Neutrophil (primary cell): ENCODE measurements at regions not wholly inside any gene's neighbourhood (a gene's known extent, or its start where the extent isn't known, plus 50 kb on each side); places are given as distances from the start of the nearest gene placed in this dataset.

Experiments
- H3K27ac ChIP-seq: fragments of 200-600 bp; sonication (generic); 2 replicates; pipeline ENCODE4 v1.5.1; 2016; ENCODE audit warnings: mild to moderate bottlenecking, moderate library complexity
- H3K27me3 ChIP-seq: fragments of 200-600 bp; sonication (generic); 2 replicates; pipeline ENCODE4 v1.6.0; 2016; ENCODE audit warnings: mild to moderate bottlenecking
- H3K36me3 ChIP-seq: fragments of 200-600 bp; sonication (generic); 2 replicates; pipeline ENCODE4 v1.5.1; 2017
- H3K4me1 ChIP-seq, 2 experiments: fragments of 200-600 bp in 1 of 2; sonication (generic) in 1 of 2; 1 replicate in 1 of 2; 2 replicates in 1 of 2; pipeline versions ENCODE4 v1.5.1 to v1.6.1; 2013 to 2016; ENCODE audit warnings: low read depth in 1 of 2, low read length in 1 of 2, mild to moderate bottlenecking in 1 of 2, moderate library complexity in 1 of 2; ENCODE audit not compliant: control insufficient read depth in 1 of 2, insufficient read depth in 1 of 2
- H3K4me3 ChIP-seq, 2 experiments: fragments of 200-600 bp in 1 of 2; sonication (generic) in 1 of 2; 1 replicate in 1 of 2; 2 replicates in 1 of 2; pipeline ENCODE4 v1.5.1; 2013 to 2016; ENCODE audit warnings: low read depth in 1 of 2, low read length in 1 of 2, mild to moderate bottlenecking in 1 of 2, moderate library complexity in 1 of 2
- H3K9me3 ChIP-seq: fragments of 200-600 bp; sonication (generic); 2 replicates; pipeline ENCODE4 v1.5.1; 2016
- TF ChIP-seq, protein P1 (sequence below): fragments of 200-600 bp; sonication (generic); IDR thresholded peaks from 2 replicates; pipeline ENCODE4 v1.5.1; 2016; ENCODE audit warnings: antibody characterized with exemption

DNA sequence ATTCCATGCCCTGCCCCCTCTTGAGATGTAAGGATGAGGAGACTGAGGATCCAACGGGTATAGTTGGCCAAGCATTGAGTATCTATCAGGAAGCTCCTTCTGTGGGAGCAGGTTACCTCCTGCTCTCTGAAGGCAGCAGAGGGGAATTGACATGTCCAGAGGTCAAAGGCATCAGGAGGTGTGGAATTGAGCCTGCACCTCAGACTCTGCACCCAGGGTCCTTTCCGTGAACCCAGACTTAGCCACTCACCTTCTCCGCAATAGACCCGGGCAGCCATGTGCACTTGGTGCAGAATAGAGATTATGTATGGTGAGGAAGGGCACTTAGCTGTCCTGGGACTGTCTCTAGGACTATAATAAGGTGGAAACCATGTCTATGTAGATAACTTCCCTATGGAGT is 399.0 kb upstream of the TPM1 start:
- Histone ChIP-seq H3K9me3 (no peaks in the 10 kb centered on the region), H3K4me1 (peaks cover 10 to 13% of the 10 kb centered on the region in 2 experiments), H3K36me3 (no peaks in the 10 kb centered on the region), H3K27ac (no peak overlapping the region), H3K27me3 (peaks cover 3% of the 10 kb centered on the region), H3K4me3 (no peak overlapping the region)
- TF ChIP-seq, protein P1, sequence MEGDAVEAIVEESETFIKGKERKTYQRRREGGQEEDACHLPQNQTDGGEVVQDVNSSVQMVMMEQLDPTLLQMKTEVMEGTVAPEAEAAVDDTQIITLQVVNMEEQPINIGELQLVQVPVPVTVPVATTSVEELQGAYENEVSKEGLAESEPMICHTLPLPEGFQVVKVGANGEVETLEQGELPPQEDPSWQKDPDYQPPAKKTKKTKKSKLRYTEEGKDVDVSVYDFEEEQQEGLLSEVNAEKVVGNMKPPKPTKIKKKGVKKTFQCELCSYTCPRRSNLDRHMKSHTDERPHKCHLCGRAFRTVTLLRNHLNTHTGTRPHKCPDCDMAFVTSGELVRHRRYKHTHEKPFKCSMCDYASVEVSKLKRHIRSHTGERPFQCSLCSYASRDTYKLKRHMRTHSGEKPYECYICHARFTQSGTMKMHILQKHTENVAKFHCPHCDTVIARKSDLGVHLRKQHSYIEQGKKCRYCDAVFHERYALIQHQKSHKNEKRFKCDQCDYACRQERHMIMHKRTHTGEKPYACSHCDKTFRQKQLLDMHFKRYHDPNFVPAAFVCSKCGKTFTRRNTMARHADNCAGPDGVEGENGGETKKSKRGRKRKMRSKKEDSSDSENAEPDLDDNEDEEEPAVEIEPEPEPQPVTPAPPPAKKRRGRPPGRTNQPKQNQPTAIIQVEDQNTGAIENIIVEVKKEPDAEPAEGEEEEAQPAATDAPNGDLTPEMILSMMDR: no peak

DNA sequence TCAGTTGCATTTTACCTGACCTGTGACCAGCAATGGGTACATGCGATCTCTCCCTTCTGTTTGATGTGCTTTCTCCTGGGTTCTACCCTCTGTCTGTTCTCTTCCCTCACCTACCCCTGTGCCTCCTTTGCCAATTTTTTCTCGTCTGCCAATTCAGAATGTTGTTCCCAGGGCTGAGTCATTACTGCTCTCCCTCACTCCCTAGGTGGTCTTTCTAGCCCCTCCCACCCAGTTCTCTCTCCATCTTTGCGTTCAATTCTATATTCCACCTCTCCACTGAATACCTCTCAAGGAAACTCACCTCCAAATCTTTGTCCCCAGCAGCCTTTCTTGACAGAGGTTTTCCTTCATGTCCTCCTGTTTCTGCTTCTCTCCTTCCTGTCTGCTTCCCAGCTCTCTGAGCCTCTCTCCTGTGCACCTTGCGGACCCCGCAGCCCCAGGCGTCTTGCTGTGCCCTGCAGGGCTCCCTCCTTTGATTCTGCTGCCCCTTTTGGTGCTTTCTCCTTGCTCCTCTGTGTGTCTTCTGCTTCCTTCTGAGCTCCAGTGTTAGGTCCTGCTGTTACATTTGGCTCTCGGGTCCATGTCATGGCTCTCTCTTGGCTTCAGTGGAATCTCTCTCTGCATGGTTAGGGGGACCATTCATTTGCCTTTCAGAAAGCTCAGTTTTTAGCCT is 398.2 kb upstream of the TPM1 start:
- Histone ChIP-seq H3K4me1 (peaks cover 10 to 13% of the 10 kb centered on the region in 2 experiments), H3K36me3 (no peaks in the 10 kb centered on the region), H3K27me3 (peaks cover 3% of the 10 kb centered on the region), H3K27ac (no peak overlapping the region), H3K9me3 (no peaks in the 10 kb centered on the region), H3K4me3 (no peak overlapping the region)
- TF ChIP-seq, protein P1: no peak

DNA sequence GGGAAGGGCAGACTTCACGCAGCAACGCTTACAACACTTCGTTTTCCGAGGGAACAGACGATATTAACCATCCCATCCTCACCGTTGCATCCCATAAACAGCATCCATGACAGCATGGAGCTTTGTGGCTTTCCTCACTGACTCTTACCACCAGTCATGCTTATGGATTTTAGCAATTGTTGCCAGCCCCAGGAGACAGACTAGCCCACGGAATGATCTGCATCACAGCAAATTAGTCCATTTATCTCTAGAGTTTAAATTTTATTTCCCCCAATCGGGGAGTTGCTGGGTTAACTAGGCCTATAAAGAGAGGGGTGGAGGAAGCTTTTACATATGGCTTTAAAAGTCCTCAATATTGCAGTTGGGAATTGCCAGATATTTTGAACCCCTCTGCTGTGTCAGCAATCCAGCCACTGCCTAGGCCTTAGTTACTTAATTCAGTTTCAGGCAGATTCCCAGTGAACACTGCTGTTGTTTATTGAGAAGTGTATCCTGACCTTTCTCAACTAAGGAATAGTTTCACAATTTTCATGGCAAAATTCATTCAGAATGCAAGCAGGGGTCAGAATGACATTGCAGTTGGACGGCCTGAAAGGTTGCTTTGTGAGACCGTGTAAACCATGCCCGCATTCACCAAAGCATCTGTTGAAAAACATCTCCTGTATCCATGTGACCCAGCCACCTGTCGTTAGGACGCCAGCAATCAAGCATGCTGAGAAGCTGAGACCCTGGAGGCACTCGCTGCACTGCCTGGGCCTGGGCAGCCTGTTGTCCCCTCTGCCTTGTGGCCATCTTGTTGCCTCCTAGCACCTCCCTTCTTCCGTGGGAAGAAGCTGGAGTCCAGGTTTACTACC is 397.4 kb upstream of the TPM1 start:
- H3K27me3 ChIP-seq: peaks cover 3% of the 10 kb centered on the region
- no peak overlapping the region for H3K4me3 ChIP-seq
- H3K9me3 ChIP-seq: no peaks in the 10 kb centered on the region
- H3K36me3 ChIP-seq: no peaks in the 10 kb centered on the region
- TF ChIP-seq, protein P1: no peak
- no peak overlapping the region for H3K27ac ChIP-seq
- peaks cover 10 to 13% of the 10 kb centered on the region in 2 experiments for H3K4me1 ChIP-seq

DNA sequence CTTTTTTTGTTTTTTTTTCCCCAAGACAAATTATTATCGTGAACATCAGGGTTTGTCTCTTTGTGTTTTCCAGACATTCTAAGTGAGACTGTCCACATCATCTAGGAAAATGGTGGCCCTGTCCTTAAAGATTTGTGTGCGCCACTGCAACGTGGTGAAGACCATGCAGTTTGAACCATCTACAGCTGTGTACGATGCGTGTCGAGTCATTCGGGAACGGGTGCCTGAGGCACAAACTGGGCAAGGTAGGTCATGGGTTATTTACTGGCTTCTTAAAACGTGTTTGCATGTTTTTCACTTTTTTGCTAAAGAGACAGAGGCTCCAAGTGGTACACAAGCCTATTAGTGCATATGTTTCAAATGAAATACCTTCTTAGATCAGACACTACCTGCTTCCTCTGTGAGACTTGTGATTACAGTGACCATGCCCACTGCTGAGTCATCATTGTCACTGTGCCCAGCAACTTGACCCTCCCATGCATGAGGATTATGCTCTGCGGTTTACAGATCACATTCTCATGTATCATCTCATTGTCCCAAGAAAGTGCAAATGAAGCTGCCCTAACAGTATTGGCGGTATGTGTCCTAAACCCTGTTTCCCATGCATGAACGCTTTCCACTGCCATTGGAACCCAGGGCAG is 395.2 kb upstream of the TPM1 start:
- Histone ChIP-seq H3K27ac (no peak overlapping the region), H3K27me3 (peaks cover 3% of the 10 kb centered on the region), H3K4me1 (peaks cover under 1% of the 10 kb centered on the region in 2 experiments), H3K36me3 (no peaks in the 10 kb centered on the region), H3K4me3 (no peak overlapping the region), H3K9me3 (no peaks in the 10 kb centered on the region)
- TF ChIP-seq, protein P1: no peak

DNA sequence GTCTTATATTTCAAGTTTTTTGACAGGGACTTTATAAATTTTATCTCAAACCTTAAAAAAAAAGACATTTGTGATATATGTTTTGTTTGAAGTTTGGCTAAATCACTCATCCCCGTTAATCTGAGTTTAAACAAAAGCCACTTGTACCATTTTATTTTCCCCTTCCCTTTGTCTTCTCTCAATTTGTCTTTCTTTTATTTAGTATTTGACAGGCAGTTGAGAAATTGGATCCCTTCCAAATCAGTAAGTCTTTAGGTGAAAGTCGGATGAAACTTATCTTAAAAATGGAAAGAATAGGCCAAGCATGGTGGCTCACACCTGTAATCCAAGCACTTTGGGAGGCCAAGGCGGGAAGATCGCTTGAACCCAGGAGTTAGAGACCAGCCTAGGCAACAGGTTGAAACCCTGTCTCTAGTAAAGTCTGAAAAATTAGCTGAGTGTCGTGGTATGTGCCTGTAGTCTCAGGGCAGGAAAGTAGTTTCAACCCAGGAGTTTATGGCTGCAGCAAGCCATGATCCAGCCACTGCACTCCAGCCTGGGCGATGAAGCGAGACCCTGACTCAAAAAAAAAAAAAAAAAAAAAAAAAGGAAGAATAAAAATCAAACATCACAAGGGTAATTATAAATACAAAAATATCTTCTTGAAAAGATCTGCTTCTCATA is 394.6 kb upstream of the TPM1 start:
- Histone ChIP-seq H3K4me3 (no peak overlapping the region), H3K4me1 (no peaks in the 10 kb centered on the region), H3K9me3 (no peaks in the 10 kb centered on the region), H3K27me3 (peaks cover 3% of the 10 kb centered on the region), H3K27ac (no peak overlapping the region), H3K36me3 (no peaks in the 10 kb centered on the region)
- TF ChIP-seq, protein P1: no peak
